Transverse colon (tissue), 4 donors: ENCODE measurements at regions not wholly inside any gene's neighbourhood (a gene's known extent, or its start where the extent isn't known, plus 50 kb on each side); places are given as distances from the start of the nearest gene placed in this dataset.

Source experiments
- POLR2A ChIP-seq: fragments of 450-650 bp; IDR thresholded peaks from one replicate; pipeline ENCODE4 v1.6.1; 2016; ENCODE audit warnings: antibody characterized with exemption, mild to moderate bottlenecking, moderate library complexity
- POLR2AphosphoS5 ChIP-seq, 3 donors: sonication (generic); formaldehyde crosslinking; IDR thresholded peaks; one replicate each; pipeline ENCODE4 v1.6.1; 2016; ENCODE audit warnings: antibody characterized with exemption in 3 of 3
- TF ChIP-seq, protein P1 (sequence below), 5 experiments: fragments of 200-600 bp in 3 of 5; fragments of 450-650 bp in 2 of 5; sonication (generic) in 3 of 5; IDR thresholded peaks; 1 replicate in 2 of 5; 2 replicates in 3 of 5; pipeline ENCODE4 v1.5.1; 2016 to 2017; ENCODE audit warnings: antibody characterized with exemption in 5 of 5, inconsistent platforms in 3 of 5, mild to moderate bottlenecking in 2 of 5, moderate library complexity in 1 of 5

DNA sequence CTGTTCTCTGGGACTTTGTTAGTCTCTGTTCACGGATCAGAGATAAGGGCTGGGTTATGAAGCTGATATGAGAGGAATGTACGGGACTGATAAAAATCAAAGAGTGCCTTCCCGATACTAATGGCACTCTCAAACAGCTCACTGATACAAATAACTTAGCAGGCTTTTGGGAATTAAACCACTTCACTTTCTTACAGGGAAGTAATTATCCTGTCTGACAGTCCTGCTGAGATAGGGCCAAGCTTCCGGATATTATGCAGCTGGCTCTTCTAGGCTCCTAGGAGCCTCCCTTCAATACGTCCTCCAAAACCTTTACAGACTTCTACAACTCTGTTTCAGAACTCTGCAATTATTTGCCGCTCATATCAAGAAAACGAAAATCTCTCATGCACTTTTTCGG, 418.0 kb downstream of the NLGN4X start:
- TF ChIP-seq POLR2A = no peak
- TF ChIP-seq, protein P1, sequence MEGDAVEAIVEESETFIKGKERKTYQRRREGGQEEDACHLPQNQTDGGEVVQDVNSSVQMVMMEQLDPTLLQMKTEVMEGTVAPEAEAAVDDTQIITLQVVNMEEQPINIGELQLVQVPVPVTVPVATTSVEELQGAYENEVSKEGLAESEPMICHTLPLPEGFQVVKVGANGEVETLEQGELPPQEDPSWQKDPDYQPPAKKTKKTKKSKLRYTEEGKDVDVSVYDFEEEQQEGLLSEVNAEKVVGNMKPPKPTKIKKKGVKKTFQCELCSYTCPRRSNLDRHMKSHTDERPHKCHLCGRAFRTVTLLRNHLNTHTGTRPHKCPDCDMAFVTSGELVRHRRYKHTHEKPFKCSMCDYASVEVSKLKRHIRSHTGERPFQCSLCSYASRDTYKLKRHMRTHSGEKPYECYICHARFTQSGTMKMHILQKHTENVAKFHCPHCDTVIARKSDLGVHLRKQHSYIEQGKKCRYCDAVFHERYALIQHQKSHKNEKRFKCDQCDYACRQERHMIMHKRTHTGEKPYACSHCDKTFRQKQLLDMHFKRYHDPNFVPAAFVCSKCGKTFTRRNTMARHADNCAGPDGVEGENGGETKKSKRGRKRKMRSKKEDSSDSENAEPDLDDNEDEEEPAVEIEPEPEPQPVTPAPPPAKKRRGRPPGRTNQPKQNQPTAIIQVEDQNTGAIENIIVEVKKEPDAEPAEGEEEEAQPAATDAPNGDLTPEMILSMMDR (IDR thresholded peaks at IDR 0.05) = no peak
- TF ChIP-seq POLR2AphosphoS5 (IDR thresholded peaks at IDR 0.05) = no peak
